ENCODE measurements at regions not wholly inside any gene's neighbourhood (a gene's known extent, or its start where the extent isn't known, plus 50 kb on each side); places are given as distances from the start of the nearest gene placed in this dataset.
"Not testable (repeated sequence)": the region's sequence is repeated elsewhere in the genome, so short reads cannot be mapped to it uniquely, and the experiment has no call there.

GRCh38 chr12:78269620-78270019 lies 438.9 kb downstream of the NAV3 start:
- Histone ChIP-seq H3K27ac (no peak overlapping the region), H3K4me3 (no peak overlapping the region)
- no peak for TF ChIP-seq CTCF (IDR thresholded peaks at IDR 0.05)
- no peak for DNase-seq (ENCODE audit: low spot score)

GRCh38 chr12:78271546-78271945 lies 440.9 kb downstream of the NAV3 start:
- TF ChIP-seq CTCF (IDR thresholded peaks at IDR 0.05) = no peak
- no peak overlapping the region for H3K27ac ChIP-seq
- no peak for DNase-seq (ENCODE audit: low spot score)
- H3K4me3 ChIP-seq = no peak overlapping the region

- H3K27ac ChIP-seq = no peak overlapping the region
- TF ChIP-seq CTCF (IDR thresholded peaks at IDR 0.05) = no peak
- DNase-seq (ENCODE audit: low spot score) = no peak
- H3K4me3 ChIP-seq = no peak overlapping the region
These were observed 445.2 kb downstream of the NAV3 start for GRCh38 chr12:78275886-78276285.

- no peak overlapping the region for H3K4me3 ChIP-seq
- no peak for TF ChIP-seq CTCF (IDR thresholded peaks at IDR 0.05)
- no peak for DNase-seq (ENCODE audit: low spot score)
- no peak overlapping the region for H3K27ac ChIP-seq
These were observed 448.1 kb downstream of the NAV3 start for GRCh38 chr12:78278706-78279190.

GRCh38 chr12:78279567-78279966 lies 448.9 kb downstream of the NAV3 start:
- no peak for DNase-seq (ENCODE audit: low spot score)
- no peak overlapping the region for H3K27ac ChIP-seq
- TF ChIP-seq CTCF (IDR thresholded peaks at IDR 0.05) = no peak
- H3K4me3 ChIP-seq = no peak overlapping the region

DNA sequence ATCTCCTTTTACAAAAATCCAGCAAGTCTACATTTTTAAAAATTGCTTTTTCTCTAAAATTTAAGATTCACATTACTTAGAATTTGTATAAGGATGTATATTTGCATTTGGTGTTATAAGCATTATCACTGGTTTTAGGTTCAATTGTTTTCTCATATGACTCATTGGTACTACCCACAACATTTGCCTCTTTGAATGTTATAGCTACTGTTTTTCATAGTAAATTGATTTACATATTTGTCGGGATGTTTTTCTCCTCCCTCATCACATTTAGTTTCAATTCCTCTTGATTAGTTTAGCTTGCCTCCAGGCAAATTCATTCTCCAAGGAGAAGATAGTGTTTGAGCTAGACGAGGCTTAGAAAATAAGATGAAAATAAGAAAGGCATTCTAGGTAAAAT lies 450.4 kb downstream of the NAV3 start:
- not testable (repeated sequence) for DNase-seq (ENCODE audit: low spot score); H3K4me3 ChIP-seq; H3K27ac ChIP-seq

DNA sequence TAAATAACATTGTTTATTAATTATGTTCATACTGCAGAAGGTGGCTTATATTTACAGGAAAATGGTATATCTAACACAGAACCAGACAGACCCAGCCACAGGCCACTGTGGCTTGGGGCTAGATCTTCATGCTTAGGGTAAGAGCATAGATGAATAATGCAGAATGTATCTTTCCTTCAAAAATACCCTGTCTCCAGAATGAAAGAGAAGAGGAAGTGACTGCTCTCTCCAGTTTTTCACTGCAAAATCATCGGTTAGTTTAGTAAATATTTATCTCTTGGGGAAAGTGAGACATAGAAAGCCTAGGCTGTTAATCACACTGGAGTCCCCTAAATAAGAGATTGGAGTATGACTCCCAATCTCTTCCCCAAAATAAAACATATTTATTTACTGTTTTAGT lies 453.7 kb downstream of the NAV3 start:
- DNase-seq (ENCODE audit: low spot score) = no peak
- TF ChIP-seq CTCF (IDR thresholded peaks at IDR 0.05) = no peak
- Histone ChIP-seq H3K4me3 (no peak overlapping the region), H3K27ac (no peak overlapping the region)
